Trophoblast cell (in vitro differentiated cells and primary cell): ENCODE measurements at regions not wholly inside any gene's neighbourhood (a gene's known extent, or its start where the extent isn't known, plus 50 kb on each side); places are given as distances from the start of the nearest gene placed in this dataset.

Source experiments
- DNase-seq, 2 donors: peaks; one replicate each; pipeline ENCODE4 v3.0.0-alpha.2; 2016
- H2AFZ ChIP-seq: 2 replicates; pipeline ENCODE4 v1.6.1; 2013; ENCODE audit warnings: low read length, moderate library complexity, mild to moderate bottlenecking; ENCODE audit not compliant: insufficient read depth, poor library complexity
- H2AK5ac ChIP-seq: 2 replicates; pipeline ENCODE4 v1.6.1; 2013; ENCODE audit warnings: mild to moderate bottlenecking, low read length
- H2BK120ac ChIP-seq: 2 replicates; pipeline ENCODE4 v1.6.1; 2013; ENCODE audit warnings: low read length, mild to moderate bottlenecking, moderate library complexity; ENCODE audit not compliant: insufficient read depth, poor library complexity
- H2BK12ac ChIP-seq: 2 replicates; pipeline ENCODE4 v1.6.1; 2013; ENCODE audit warnings: mild to moderate bottlenecking, low read length, moderate library complexity
- H2BK5ac ChIP-seq: 2 replicates; pipeline ENCODE4 v1.6.1; 2013; ENCODE audit warnings: low read length, low read depth, moderate library complexity, mild to moderate bottlenecking; ENCODE audit not compliant: poor library complexity
- H3K14ac ChIP-seq: 2 replicates; pipeline ENCODE4 v1.6.1; 2013; ENCODE audit warnings: mild to moderate bottlenecking, low read length
- H3K18ac ChIP-seq: 2 replicates; pipeline ENCODE4 v1.6.1; 2013; ENCODE audit warnings: mild to moderate bottlenecking, low read length
- H3K23ac ChIP-seq: 2 replicates; pipeline ENCODE4 v1.6.1; 2013; ENCODE audit warnings: low read length
- H3K27ac ChIP-seq: 2 replicates; pipeline ENCODE4 v1.5.1; 2013; ENCODE audit warnings: low read depth, mild to moderate bottlenecking, inconsistent platforms, low read length, moderate library complexity
- H3K27me3 ChIP-seq: 2 replicates; pipeline ENCODE4 v1.6.1; 2013; ENCODE audit warnings: inconsistent platforms, mild to moderate bottlenecking, low read length, moderate library complexity; ENCODE audit not compliant: insufficient read depth
- H3K36me3 ChIP-seq, 2 experiments: 1 replicate in 1 of 2; 2 replicates in 1 of 2; pipeline ENCODE4 v1.6.1; 2013; ENCODE audit warnings: low read length in 2 of 2, mild to moderate bottlenecking in 2 of 2, moderate library complexity in 1 of 2; ENCODE audit not compliant: insufficient read depth in 2 of 2, control insufficient read depth in 1 of 2
- H3K4ac ChIP-seq: 2 replicates; pipeline ENCODE4 v1.6.1; 2013; ENCODE audit warnings: low read depth, mild to moderate bottlenecking, low read length, moderate library complexity
- H3K4me1 ChIP-seq, 2 experiments: 1 replicate in 1 of 2; 2 replicates in 1 of 2; pipeline ENCODE4 v1.6.1; 2013; ENCODE audit warnings: low read length in 2 of 2, mild to moderate bottlenecking in 2 of 2, moderate library complexity in 1 of 2; ENCODE audit not compliant: insufficient read depth in 2 of 2, control insufficient read depth in 1 of 2
- H3K4me2 ChIP-seq: 2 replicates; pipeline ENCODE4 v1.6.1; 2013; ENCODE audit warnings: inconsistent platforms, mild to moderate bottlenecking, low read length, moderate library complexity
- H3K4me3 ChIP-seq: 2 replicates; pipeline ENCODE4 v1.5.1; 2013; ENCODE audit warnings: mild to moderate bottlenecking, low read depth, low read length, inconsistent platforms
- H3K79me1 ChIP-seq: one replicate; pipeline ENCODE4 v1.6.1; 2013; ENCODE audit warnings: low read length
- H3K79me2 ChIP-seq: 2 replicates; pipeline ENCODE4 v1.6.1; 2013; ENCODE audit warnings: low read length, mild to moderate bottlenecking; ENCODE audit not compliant: control insufficient read depth, insufficient read depth, poor library complexity
- H3K9ac ChIP-seq: 2 replicates; pipeline ENCODE4 v1.6.1; 2013; ENCODE audit warnings: mild to moderate bottlenecking, low read length
- H3K9me3 ChIP-seq: 2 replicates; pipeline ENCODE4 v1.6.1; 2013; ENCODE audit warnings: low read depth, mild to moderate bottlenecking, control low read depth, inconsistent platforms, low read length; ENCODE audit not compliant: insufficient read depth
- H4K12ac ChIP-seq: 2 replicates; pipeline ENCODE4 v1.6.1; 2013; ENCODE audit warnings: low read depth, mild to moderate bottlenecking, low read length, moderate library complexity
- H4K8ac ChIP-seq: 2 replicates; pipeline ENCODE4 v1.6.1; 2013; ENCODE audit warnings: low read depth, mild to moderate bottlenecking, low read length, moderate library complexity
- H4K91ac ChIP-seq: one replicate; pipeline ENCODE4 v1.6.1; 2013; ENCODE audit warnings: low read depth, mild to moderate bottlenecking, low read length, moderate library complexity
- WGBS: extraction: QIAGEN DNeasy Blood & Tissue Kit; methylation state at CpG from one replicate; pipeline ENCODE4 v1.1.7; 2013; ENCODE audit warnings: missing lambda C conversion rate; ENCODE audit not compliant: insufficient read length, insufficient coverage; ENCODE audit errors: extremely low coverage; 5-methylcytosine and 5-hydroxymethylcytosine counted together

DNA sequence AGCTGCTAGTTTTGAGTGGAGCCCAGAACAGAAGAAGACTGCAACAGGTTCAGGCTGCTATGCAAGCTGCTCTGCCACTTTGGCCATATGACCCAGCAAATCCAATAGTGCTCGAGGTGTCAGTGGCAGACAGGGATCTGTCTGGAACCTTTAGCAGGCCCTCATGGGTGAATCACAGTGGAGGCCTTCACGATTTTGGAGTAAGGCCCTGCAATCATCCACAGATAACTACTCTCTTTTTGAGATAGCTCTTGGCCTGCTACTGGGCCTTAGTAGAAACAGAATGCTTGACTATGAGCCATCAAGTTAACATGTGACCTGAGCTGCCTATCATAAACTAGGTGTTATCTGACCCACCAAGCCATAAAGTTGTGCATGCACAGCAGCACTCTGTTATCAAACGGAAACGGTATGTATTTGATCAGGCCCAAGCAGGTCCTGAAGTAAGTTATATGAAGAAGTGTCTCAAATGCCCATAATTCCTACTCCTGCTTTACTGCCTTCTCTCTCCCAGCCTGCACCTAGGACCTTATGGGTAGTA lies 116.9 kb upstream of the CCDC196 start:
- Histone ChIP-seq H3K4me3 (no peak overlapping the region), H2BK120ac (no peak overlapping the region), H3K36me3 (no peaks in the 10 kb centered on the region), H2AK5ac (no peak overlapping the region), H3K9ac (no peak overlapping the region), H3K23ac (no peak overlapping the region), H2BK5ac (no peak overlapping the region), H3K14ac (no peak overlapping the region), H3K79me2 (no peaks in the 10 kb centered on the region), H2BK12ac (no peak overlapping the region), H4K91ac (no peak overlapping the region), H3K9me3 (no peaks in the 10 kb centered on the region), H3K4me1 (no peaks in the 10 kb centered on the region), H4K8ac (no peak overlapping the region), H4K12ac (no peak overlapping the region), H3K18ac (no peak overlapping the region), H2AFZ (no peak overlapping the region), H3K79me1 (no peaks in the 10 kb centered on the region), H3K4ac (no peak overlapping the region), H3K4me2 (no peak overlapping the region), H3K27me3 (no peaks in the 10 kb centered on the region), H3K27ac (no peak overlapping the region)
- no peak for DNase-seq
- WGBS = no CpG with 5 or more reads among the region's 4 CpGs

DNA sequence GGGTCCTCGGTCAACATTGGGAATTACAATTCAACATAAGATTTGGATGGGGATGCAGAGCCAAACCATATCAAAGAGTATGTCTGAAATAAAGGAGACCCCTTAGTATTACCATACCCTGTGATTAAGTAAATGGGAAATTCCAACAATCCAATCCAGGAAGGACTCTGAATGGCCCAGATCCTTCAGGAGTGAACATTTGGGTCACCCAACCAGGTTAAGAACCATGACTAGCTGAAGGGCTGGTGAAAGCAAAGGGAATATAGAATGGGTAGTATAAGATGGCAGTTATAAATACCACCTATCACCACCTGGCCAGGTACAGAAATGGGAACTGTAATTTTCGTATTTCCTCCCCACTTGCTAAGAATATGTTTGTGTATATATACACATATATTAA lies 114.4 kb upstream of the CCDC196 start:
- no peak overlapping the region for H3K4ac ChIP-seq
- no peak overlapping the region for H3K27ac ChIP-seq
- H3K18ac ChIP-seq = no peak overlapping the region
- no peak overlapping the region for H4K8ac ChIP-seq
- H2BK5ac ChIP-seq = no peak overlapping the region
- H2AK5ac ChIP-seq = no peak overlapping the region
- no peaks in the 10 kb centered on the region for H3K9me3 ChIP-seq
- H3K4me3 ChIP-seq = no peak overlapping the region
- H3K4me1 ChIP-seq = no peaks in the 10 kb centered on the region
- no peak overlapping the region for H2AFZ ChIP-seq
- H3K36me3 ChIP-seq = no peaks in the 10 kb centered on the region
- no peaks in the 10 kb centered on the region for H3K79me2 ChIP-seq
- no peak for DNase-seq
- H2BK120ac ChIP-seq = no peak overlapping the region
- H3K4me2 ChIP-seq = no peak overlapping the region
- no peaks in the 10 kb centered on the region for H3K27me3 ChIP-seq
- no peak overlapping the region for H4K91ac ChIP-seq
- no peaks in the 10 kb centered on the region for H3K79me1 ChIP-seq
- WGBS = no CpG with 5 or more reads among the region's 2 CpGs
- H3K23ac ChIP-seq = no peak overlapping the region
- no peak overlapping the region for H2BK12ac ChIP-seq
- H4K12ac ChIP-seq = no peak overlapping the region
- H3K14ac ChIP-seq = no peak overlapping the region
- no peak overlapping the region for H3K9ac ChIP-seq

DNA sequence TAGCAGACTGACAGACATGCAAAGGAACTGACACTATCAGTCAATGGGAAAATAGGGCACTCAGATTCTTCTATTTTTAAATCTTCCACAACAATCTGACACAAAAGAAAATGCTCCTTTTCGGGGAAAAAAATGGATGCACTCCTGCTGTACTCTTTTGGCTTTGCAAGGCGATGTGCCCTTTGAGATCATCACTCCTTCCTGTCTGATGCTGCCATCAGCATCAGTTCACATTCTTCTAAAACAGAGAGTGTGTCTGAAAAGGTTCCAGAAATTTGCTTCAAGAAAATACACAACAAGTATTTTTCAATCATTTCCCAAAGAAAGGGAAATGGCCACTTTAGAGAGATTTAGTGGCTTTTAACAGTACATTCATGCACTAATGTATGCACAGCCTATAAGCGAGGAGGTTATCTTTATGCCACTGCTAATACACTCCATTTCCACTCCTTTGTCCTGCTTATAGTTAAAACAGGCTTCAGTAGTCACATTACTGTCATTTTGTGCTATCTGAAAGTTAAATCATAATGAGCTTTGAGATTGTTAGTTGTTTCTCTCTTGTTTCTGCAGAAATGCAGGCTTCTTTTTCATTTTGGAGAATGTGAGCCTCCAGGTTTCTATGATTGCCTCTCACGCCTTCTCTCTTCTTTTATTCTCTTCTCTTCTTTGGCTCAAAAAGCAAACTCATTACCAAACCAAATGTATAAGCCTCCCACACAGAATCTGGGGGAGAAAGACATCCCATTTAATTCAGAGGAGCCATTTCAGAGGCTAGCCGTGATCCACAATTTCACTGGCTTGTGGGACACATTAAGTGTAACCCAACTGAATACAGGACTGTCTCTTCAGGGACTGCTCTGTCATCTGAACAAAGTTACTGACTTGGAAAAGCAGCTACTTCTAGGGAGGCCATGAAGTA lies 110.9 kb upstream of the CCDC196 start:
- Histone ChIP-seq H4K8ac (no peak overlapping the region), H3K79me1 (no peaks in the 10 kb centered on the region), H3K9ac (no peak overlapping the region), H2BK120ac (no peak overlapping the region), H3K9me3 (no peaks in the 10 kb centered on the region), H3K4me1 (no peaks in the 10 kb centered on the region), H2AFZ (no peak overlapping the region), H3K4me2 (no peak overlapping the region), H4K91ac (no peak overlapping the region), H4K12ac (no peak overlapping the region), H2BK12ac (no peak overlapping the region), H3K4ac (no peak overlapping the region), H3K36me3 (no peaks in the 10 kb centered on the region), H3K18ac (no peak overlapping the region), H2AK5ac (no peak overlapping the region), H2BK5ac (no peak overlapping the region), H3K4me3 (no peak overlapping the region), H3K27ac (no peak overlapping the region), H3K14ac (no peak overlapping the region), H3K23ac (no peak overlapping the region), H3K27me3 (no peaks in the 10 kb centered on the region), H3K79me2 (no peaks in the 10 kb centered on the region)
- WGBS = no CpG with 5 or more reads among the region's 5 CpGs
- no peak for DNase-seq

- Histone ChIP-seq H3K36me3 (no peaks in the 10 kb centered on the region), H3K79me1 (no peaks in the 10 kb centered on the region), H3K79me2 (no peaks in the 10 kb centered on the region), H2BK5ac (no peak overlapping the region), H3K23ac (no peak overlapping the region), H4K91ac (no peak overlapping the region), H3K27ac (no peak overlapping the region), H2BK120ac (no peak overlapping the region), H3K18ac (no peak overlapping the region), H3K9me3 (no peaks in the 10 kb centered on the region), H3K27me3 (no peaks in the 10 kb centered on the region), H3K4ac (no peak overlapping the region), H3K14ac (no peak overlapping the region), H4K8ac (no peak overlapping the region), H3K4me1 (no peaks in the 10 kb centered on the region), H2AFZ (no peak overlapping the region), H3K9ac (no peak overlapping the region), H2BK12ac (no peak overlapping the region), H3K4me2 (no peak overlapping the region), H3K4me3 (no peak overlapping the region), H4K12ac (no peak overlapping the region), H2AK5ac (no peak overlapping the region)
- no CpG with 5 or more reads among the region's 1 CpG for WGBS
- no peak for DNase-seq
Observed at GRCh38 chr14:66377574-66377973, 108.6 kb upstream of the CCDC196 start.
